Activated CD4-positive, CD25-positive, alpha-beta regulatory T cell (primary cell): ENCODE measurements at regions not wholly inside any gene's neighbourhood (a gene's known extent, or its start where the extent isn't known, plus 50 kb on each side); places are given as distances from the start of the nearest gene placed in this dataset.

ENCODE experiments used
- DNase-seq, 4 experiments: peaks; one replicate each; lab custom pipeline; 2025; lab: John Stamatoyannopoulos, UW

GRCh38 chr1:101152633-101153032 is 84.2 kb upstream of the S1PR1 start:
- DNase-seq: no peak

- DNase-seq: no peak
Measured at GRCh38 chr1:101151286-101151685, 85.5 kb upstream of the S1PR1 start.

GRCh38 chr1:101150670-101151069 is 86.1 kb upstream of the S1PR1 start:
- DNase-seq: no peak

DNA sequence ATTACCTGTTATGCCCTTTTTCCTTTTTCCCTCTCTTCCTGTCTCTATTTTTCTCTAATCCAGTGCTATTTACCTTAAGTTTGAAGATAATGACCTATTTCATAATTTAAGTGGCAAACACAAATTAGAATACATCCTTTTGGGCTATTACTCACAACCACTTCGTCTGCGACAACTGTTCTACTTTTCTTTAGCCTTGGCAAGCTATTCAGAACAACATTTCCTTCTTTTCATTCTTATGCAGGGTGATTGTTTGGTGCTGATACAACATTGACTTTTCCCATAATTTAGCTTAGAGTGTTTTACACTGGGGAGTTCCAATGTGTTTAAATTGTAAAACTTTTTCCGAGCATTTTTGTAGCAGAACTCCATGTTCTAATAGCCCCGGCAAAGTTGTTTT is 86.6 kb upstream of the S1PR1 start:
- no peak for DNase-seq

DNA sequence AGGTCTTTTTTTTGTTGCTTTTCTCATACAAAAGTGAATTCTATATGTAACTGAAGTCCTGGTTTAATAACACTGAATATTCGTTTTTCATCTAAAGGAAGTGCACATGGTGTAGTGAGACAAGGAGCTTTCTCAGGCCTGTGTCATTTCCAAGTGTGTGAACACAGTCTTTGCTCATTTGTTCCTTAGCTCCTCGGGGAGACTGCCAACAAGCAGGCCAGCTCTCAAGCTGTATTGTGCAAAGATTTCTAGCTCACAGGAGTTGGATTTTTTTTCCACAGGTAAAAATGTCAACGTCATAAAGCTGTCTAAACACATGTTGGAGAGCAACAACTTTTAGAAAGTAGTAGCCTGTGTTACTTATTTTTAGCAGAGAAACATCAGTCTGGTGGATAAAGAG is 87.8 kb upstream of the S1PR1 start:
- no peak for DNase-seq

DNA sequence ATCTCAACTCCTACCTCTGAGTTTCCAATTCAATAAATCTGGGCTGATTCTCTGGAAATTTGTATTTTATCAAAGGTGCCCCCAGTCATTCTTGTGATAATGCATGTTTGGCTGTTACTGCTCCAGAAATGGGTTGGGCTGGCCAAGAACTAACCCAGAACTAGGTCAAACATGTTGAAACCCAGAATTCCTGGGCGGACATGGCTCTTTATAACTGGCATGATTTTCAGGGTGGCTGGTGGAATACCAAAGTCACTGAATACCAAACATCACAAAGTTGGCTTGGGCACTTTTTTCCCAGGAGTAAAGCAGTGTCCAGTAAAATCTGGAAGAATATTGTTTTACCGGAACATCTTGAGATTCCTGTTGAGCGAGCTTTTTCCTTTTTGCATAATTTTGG is 89.4 kb upstream of the S1PR1 start:
- no peak for DNase-seq

- no peak for DNase-seq
Measured at GRCh38 chr1:101145449-101145820, 91.4 kb upstream of the S1PR1 start.

DNA sequence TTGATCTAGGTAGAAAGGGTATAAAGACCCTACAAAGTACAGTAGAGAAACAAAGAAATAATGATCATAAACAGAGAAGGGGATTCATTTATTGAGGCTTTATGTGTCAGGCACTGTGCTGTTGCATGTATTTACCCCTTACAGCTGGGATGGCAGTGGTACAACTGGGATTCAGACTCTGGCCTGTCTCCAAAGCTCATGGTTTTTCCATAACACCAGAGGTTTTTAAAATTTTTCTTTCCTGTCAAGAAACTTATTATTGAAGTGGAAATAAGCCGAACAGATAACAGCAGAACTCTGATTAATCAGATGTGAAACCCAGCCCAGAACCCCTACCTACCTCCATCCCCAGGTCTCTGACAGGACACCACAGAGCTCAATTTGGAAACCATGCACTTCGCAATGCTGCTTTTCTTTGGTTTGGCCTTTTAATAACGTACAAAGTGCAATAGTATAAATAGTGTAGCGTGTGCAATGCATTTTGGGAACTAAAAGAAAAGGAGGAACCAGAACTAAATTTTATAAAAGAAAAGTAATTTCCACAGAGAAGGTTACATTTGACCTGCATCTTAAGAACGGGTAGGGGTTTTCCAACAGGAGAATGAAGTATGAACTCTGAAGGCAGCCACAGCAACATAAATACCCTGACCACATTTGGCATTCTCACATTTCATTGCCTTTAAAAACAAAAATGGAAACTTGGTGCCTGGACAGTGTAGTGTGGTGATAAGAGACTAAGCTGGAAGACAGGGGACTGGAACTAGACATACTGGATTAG is 92.0 kb upstream of the S1PR1 start:
- no peak for DNase-seq

- no peak for DNase-seq
Measured at GRCh38 chr1:101142244-101142643, 94.6 kb upstream of the S1PR1 start.

DNA sequence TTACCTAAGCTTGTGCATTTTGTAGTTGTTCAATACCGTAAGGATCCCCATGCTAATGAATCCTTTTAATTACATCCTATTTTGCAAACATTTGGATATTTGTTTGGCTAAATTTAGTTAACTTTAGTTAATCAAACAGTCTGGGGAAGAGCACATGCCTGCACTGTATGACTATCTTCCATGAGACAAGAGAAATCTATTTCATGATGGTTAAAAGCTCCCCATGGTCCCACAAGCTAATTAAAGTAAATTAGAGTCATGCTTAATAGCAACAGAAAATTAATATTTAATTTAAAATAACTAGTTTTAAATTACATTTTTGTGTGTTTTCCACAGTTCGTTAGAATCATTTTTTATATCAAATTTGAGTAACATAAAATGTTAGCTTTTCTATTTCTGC is 95.4 kb upstream of the S1PR1 start:
- DNase-seq: no peak

GRCh38 chr1:101139821-101140718 is 96.7 kb upstream of the S1PR1 start:
- DNase-seq: no peak

DNA sequence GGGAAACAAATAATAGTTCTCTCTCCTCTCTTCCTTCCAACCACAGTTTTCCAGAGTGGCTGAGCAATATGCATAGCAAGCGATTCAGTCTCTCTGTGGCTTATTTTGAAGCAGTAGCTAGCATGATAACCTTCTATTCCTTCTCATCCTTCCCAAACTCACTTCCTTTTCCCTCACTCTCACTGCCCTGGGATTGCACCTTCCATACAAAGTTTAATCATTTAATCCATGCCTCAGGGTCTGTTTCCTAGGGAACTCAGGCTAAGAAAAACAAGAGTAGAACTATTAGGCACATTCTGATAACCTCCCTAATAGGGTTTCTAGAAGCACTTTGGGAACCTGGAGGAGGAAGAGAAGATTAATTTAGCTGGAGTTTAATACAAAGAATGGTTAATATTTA is 97.7 kb upstream of the S1PR1 start:
- no peak for DNase-seq

GRCh38 chr1:101137144-101138126 is 99.4 kb upstream of the S1PR1 start:
- no peak for DNase-seq

- no peak for DNase-seq
Measured at GRCh38 chr1:101136739-101137138, 100.1 kb upstream of the S1PR1 start.

- DNase-seq: no peak
Measured at GRCh38 chr1:101136271-101136670, 100.5 kb upstream of the S1PR1 start.

- no peak for DNase-seq
Measured at GRCh38 chr1:101135526-101135925, 101.3 kb upstream of the S1PR1 start.

DNA sequence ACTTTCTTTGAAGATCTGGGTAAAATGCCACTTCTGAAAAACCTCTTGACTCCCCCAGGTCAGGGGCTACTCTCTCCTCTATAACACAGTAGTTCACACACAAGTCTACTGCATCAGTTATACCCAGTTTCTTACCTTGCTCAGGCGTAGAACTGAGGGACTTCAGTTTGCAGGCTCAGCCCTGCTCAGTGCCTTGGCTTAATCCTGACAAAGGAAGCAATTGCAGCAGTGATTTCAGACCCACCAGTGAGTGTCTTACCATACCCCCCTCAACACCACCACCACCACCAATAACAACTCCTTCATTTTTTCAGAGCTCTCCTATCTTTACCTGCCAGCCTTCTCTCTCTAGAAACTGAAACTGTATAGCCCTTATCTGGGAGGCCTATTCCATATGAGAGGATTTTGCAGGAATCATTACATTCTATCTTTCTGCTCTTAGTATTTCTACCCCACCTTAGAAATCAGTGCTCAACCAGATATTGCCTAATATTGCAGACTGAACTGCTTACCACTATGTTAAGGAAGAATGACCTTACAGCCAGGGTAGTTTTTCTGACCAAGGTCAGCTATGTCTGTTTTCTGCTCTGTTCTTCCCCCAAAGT is 105.5 kb upstream of the S1PR1 start:
- no peak for DNase-seq

- no peak for DNase-seq
Measured at GRCh38 chr1:101130673-101131072, 105.1 kb upstream of the DPH5 start.

- DNase-seq: no peak
Measured at GRCh38 chr1:101128846-101129245, 103.3 kb upstream of the DPH5 start.

- DNase-seq: no peak
Measured at GRCh38 chr1:101128211-101128727, 102.7 kb upstream of the DPH5 start.

DNA sequence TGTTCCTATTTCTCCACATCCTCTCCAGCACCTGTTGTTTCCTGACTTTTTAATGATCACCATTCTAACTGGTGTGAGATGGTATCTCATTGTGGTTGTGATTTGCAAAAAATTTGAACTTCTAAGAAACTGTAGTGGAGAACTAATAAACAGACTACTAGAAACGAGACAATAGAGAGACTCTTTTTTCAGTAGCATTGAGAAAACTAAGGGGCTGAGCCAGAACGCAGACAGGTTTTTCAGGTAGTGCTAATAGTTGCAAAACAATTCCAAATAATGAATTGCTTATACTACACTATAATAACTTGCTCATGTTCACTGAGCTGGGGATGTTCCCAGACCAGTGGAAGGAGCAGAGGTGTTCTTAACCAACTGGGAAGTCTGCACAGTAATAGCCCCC is 98.8 kb upstream of the DPH5 start:
- DNase-seq: no peak
